ENCODE measurements at regions not wholly inside any gene's neighbourhood (a gene's known extent, or its start where the extent isn't known, plus 50 kb on each side); places are given as distances from the start of the nearest gene placed in this dataset.

GRCh38 chr5:86526811-86527348 is 90.9 kb upstream of the COX7C start (continued):
- TF ChIP-seq, protein P1, sequence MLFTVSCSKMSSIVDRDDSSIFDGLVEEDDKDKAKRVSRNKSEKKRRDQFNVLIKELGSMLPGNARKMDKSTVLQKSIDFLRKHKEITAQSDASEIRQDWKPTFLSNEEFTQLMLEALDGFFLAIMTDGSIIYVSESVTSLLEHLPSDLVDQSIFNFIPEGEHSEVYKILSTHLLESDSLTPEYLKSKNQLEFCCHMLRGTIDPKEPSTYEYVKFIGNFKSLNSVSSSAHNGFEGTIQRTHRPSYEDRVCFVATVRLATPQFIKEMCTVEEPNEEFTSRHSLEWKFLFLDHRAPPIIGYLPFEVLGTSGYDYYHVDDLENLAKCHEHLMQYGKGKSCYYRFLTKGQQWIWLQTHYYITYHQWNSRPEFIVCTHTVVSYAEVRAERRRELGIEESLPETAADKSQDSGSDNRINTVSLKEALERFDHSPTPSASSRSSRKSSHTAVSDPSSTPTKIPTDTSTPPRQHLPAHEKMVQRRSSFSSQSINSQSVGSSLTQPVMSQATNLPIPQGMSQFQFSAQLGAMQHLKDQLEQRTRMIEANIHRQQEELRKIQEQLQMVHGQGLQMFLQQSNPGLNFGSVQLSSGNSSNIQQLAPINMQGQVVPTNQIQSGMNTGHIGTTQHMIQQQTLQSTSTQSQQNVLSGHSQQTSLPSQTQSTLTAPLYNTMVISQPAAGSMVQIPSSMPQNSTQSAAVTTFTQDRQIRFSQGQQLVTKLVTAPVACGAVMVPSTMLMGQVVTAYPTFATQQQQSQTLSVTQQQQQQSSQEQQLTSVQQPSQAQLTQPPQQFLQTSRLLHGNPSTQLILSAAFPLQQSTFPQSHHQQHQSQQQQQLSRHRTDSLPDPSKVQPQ (CRISPR knock-in tag; IDR thresholded peaks at IDR 0.05; ENCODE audit: borderline replicate concordance), result peak; percentile 82; the same call in 1 of the 2 replicates
- TF ChIP-seq CHD4 (IDR thresholded peaks at IDR 0.05; ENCODE audit: insufficient read depth, insufficient replicate concordance, low read depth, low read length, poor library complexity, severe bottlenecking) (no peak), FOXK1 (CRISPR knock-in tag; IDR thresholded peaks at IDR 0.05; ENCODE audit: borderline replicate concordance) (no peak), GATAD2B (IDR thresholded peaks at IDR 0.05; ENCODE audit: borderline replicate concordance) (peak; percentile 64; the same call in 1 of the 2 replicates), ZNF444 (CRISPR knock-in tag; IDR thresholded peaks at IDR 0.05) (peak; percentile 84), TEAD4 (IDR thresholded peaks at IDR 0.05; ENCODE audit: low read length) (peak; percentile 100), TEAD4 (CRISPR knock-in tag; IDR thresholded peaks at IDR 0.05; ENCODE audit: borderline replicate concordance) (no peak), ZNF133 (CRISPR knock-in tag; IDR thresholded peaks at IDR 0.05) (no peak), GTF2E2 (tag; IDR thresholded peaks at IDR 0.05) (peak; percentile 77; the same call in 1 of the 2 replicates), DNMT1 (IDR thresholded peaks at IDR 0.05) (no peak), ZNF239 (CRISPR knock-in tag; IDR thresholded peaks at IDR 0.05) (peak; percentile 86), HMGXB4 (CRISPR knock-in tag; IDR thresholded peaks at IDR 0.05) (no peak)
- TF ChIP-seq, protein P2, sequence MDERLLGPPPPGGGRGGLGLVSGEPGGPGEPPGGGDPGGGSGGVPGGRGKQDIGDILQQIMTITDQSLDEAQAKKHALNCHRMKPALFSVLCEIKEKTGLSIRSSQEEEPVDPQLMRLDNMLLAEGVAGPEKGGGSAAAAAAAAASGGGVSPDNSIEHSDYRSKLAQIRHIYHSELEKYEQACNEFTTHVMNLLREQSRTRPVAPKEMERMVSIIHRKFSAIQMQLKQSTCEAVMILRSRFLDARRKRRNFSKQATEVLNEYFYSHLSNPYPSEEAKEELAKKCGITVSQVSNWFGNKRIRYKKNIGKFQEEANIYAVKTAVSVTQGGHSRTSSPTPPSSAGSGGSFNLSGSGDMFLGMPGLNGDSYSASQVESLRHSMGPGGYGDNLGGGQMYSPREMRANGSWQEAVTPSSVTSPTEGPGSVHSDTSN (CRISPR knock-in tag; IDR thresholded peaks at IDR 0.05; ENCODE audit: low read depth), result no peak
- TF ChIP-seq, protein P2 (tag; conservative IDR thresholded peaks at IDR 0.05; ENCODE audit: low read depth), result peak; percentile 68
- TF ChIP-seq, protein P3, sequence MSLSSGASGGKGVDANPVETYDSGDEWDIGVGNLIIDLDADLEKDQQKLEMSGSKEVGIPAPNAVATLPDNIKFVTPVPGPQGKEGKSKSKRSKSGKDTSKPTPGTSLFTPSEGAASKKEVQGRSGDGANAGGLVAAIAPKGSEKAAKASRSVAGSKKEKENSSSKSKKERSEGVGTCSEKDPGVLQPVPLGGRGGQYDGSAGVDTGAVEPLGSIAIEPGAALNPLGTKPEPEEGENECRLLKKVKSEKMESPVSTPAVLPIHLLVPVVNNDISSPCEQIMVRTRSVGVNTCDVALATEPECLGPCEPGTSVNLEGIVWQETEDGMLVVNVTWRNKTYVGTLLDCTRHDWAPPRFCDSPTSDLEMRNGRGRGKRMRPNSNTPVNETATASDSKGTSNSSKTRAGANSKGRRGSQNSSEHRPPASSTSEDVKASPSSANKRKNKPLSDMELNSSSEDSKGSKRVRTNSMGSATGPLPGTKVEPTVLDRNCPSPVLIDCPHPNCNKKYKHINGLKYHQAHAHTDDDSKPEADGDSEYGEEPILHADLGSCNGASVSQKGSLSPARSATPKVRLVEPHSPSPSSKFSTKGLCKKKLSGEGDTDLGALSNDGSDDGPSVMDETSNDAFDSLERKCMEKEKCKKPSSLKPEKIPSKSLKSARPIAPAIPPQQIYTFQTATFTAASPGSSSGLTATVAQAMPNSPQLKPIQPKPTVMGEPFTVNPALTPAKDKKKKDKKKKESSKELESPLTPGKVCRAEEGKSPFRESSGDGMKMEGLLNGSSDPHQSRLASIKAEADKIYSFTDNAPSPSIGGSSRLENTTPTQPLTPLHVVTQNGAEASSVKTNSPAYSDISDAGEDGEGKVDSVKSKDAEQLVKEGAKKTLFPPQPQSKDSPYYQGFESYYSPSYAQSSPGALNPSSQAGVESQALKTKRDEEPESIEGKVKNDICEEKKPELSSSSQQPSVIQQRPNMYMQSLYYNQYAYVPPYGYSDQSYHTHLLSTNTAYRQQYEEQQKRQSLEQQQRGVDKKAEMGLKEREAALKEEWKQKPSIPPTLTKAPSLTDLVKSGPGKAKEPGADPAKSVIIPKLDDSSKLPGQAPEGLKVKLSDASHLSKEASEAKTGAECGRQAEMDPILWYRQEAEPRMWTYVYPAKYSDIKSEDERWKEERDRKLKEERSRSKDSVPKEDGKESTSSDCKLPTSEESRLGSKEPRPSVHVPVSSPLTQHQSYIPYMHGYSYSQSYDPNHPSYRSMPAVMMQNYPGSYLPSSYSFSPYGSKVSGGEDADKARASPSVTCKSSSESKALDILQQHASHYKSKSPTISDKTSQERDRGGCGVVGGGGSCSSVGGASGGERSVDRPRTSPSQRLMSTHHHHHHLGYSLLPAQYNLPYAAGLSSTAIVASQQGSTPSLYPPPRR (CRISPR knock-in tag; IDR thresholded peaks at IDR 0.05; ENCODE audit: borderline replicate concordance), result peak; percentile 84; the same call in 1 of the 2 replicates
